DND-41 (cell line): ENCODE measurements at regions not wholly inside any gene's neighbourhood (a gene's known extent, or its start where the extent isn't known, plus 50 kb on each side); places are given as distances from the start of the nearest gene placed in this dataset.

Experiments
- EZH2 ChIP-seq: IDR thresholded peaks from 3 replicates; pipeline ENCODE4 v1.6.1; 2012; ENCODE audit warnings: borderline replicate concordance, low read depth, mild to moderate bottlenecking, moderate library complexity, low read length, inconsistent platforms; ENCODE audit not compliant: severe bottlenecking
- TF ChIP-seq, protein P1 (sequence below): IDR thresholded peaks from 2 replicates; pipeline ENCODE4 v1.5.1; 2012; ENCODE audit warnings: borderline replicate concordance, low read length, moderate library complexity, mild to moderate bottlenecking; ENCODE audit not compliant: poor library complexity, severe bottlenecking; ENCODE audit errors: extremely low read depth

DNA sequence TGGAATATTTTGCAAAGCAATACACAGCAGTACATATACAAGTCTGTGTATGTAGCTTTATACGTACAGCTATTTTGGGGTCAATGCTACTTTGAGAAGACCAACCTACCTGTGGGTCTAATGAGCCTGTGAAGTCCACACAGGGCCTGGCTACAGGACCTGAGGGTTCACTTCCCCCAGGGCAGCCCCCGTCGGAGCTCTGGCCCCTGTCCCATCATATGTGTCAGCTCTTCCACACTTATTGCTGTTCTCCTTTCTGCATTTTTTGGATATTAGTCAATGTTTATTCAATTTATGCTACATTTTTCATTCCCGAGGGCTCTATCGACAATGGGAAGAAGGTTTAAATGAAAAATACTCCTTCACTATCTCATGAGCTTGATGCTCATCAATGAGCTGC, 1473.6 kb downstream of the BRD1 start:
- TF ChIP-seq, protein P1, sequence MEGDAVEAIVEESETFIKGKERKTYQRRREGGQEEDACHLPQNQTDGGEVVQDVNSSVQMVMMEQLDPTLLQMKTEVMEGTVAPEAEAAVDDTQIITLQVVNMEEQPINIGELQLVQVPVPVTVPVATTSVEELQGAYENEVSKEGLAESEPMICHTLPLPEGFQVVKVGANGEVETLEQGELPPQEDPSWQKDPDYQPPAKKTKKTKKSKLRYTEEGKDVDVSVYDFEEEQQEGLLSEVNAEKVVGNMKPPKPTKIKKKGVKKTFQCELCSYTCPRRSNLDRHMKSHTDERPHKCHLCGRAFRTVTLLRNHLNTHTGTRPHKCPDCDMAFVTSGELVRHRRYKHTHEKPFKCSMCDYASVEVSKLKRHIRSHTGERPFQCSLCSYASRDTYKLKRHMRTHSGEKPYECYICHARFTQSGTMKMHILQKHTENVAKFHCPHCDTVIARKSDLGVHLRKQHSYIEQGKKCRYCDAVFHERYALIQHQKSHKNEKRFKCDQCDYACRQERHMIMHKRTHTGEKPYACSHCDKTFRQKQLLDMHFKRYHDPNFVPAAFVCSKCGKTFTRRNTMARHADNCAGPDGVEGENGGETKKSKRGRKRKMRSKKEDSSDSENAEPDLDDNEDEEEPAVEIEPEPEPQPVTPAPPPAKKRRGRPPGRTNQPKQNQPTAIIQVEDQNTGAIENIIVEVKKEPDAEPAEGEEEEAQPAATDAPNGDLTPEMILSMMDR: no peak
- TF ChIP-seq EZH2: no peak
